HepG2 (cell line): ENCODE measurements at regions not wholly inside any gene's neighbourhood (a gene's known extent, or its start where the extent isn't known, plus 50 kb on each side); places are given as distances from the start of the nearest gene placed in this dataset.

Experiments used
- ATAC-seq: fragments of 200-7000 bp; cut with Tn5 transposase; 3 replicates; pipeline ENCODE4 v1.9.1; 2020; ENCODE audit warnings: mild to moderate bottlenecking, moderate library complexity
- BruUV-seq: library from RNA; stranded (reverse); fragments of 400-500 nt; replicated peaks from 2 replicates; lab custom pipeline; 2021; lab: Mats Ljungman, UMichigan
- CTCF ChIA-PET: fragments of 300-600 bp; formaldehyde crosslinking; extraction: SDS; loops from one replicate; lab custom pipeline; 2021; ENCODE audit warnings: low total read pairs, inconsistent platforms, low intra/inter-chr PET ratio; lab: Yijun Ruan, JAX
- POLR2A ChIA-PET: fragments of 350-600 bp; sonication (Branson Sonifier 250); formaldehyde crosslinking; loops from one replicate; lab custom pipeline; 2020; ENCODE audit warnings: antibody characterized with exemption, inconsistent platforms; lab: Yijun Ruan, JAX
- DNase-seq: peaks from one replicate; pipeline ENCODE4 v3.0.0-alpha.2; 2015; ENCODE audit warnings: low spot score
- FAIRE-seq: peaks from 3 replicates; lab custom pipeline; 2011; peaks lifted over from hg19 to GRCh38; lab: Jason Lieb, UNC
- H2AFZ ChIP-seq: one replicate; pipeline ENCODE4 v1.6.1; 2011; ENCODE audit warnings: low read length, inconsistent platforms
- H3K27ac ChIP-seq: fragments of 300-600 bp; 3 replicates; pipeline ENCODE4 v1.8.0; 2011; ENCODE audit warnings: mixed run types, mild to moderate bottlenecking, mixed read lengths, low read length, inconsistent platforms; ENCODE audit not compliant: insufficient read depth; ENCODE audit errors: extremely low read length
- H3K27me3 ChIP-seq, 2 experiments: fragments of 200-600 bp in 1 of 2; 2 replicates in 1 of 2; 3 replicates in 1 of 2; pipeline versions ENCODE4 v1.6.0 to v1.8.0; 2011; ENCODE audit warnings: low read length in 2 of 2, mild to moderate bottlenecking in 2 of 2, moderate library complexity in 2 of 2, inconsistent platforms in 1 of 2; ENCODE audit not compliant: insufficient read depth in 2 of 2, control insufficient read depth in 1 of 2
- H3K36me3 ChIP-seq, 2 experiments: fragments of 200-600 bp in 1 of 2; replicated peaks in 1 of 2; 2 replicates in 1 of 2; 3 replicates in 1 of 2; pipeline versions ENCODE4 v1.5.1 to v1.8.0; 2011; ENCODE audit warnings: low read length in 2 of 2, inconsistent platforms in 1 of 2; ENCODE audit not compliant: insufficient read depth in 2 of 2, control insufficient read depth in 1 of 2
- H3K4me1 ChIP-seq: 2 replicates; pipeline ENCODE4 v1.5.1; 2012; ENCODE audit warnings: low read length, inconsistent platforms; ENCODE audit not compliant: insufficient read depth
- H3K4me2 ChIP-seq: 2 replicates; pipeline ENCODE4 v1.6.0; 2011; ENCODE audit warnings: low read depth, low read length, inconsistent platforms
- H3K4me3 ChIP-seq, 3 experiments: fragments of 200-600 bp in 1 of 3; sonication (generic), shearing (Covaris generic) in 1 of 3; replicated peaks in 1 of 3; 2 replicates each; pipeline ENCODE4 v1.5.1; 2011 to 2016; ENCODE audit warnings: low read length in 3 of 3, inconsistent platforms in 2 of 3, low read depth in 2 of 3, mild to moderate bottlenecking in 2 of 3, control low read depth in 1 of 3, mixed read lengths in 1 of 3; ENCODE audit not compliant: insufficient read depth in 1 of 3
- H3K79me2 ChIP-seq: one replicate; pipeline ENCODE4 v1.6.1; 2011; ENCODE audit warnings: low read length, inconsistent platforms; ENCODE audit not compliant: insufficient read depth
- H3K9ac ChIP-seq: 2 replicates; pipeline ENCODE4 v1.6.0; 2011; ENCODE audit warnings: mild to moderate bottlenecking, low read depth, low read length, inconsistent platforms; ENCODE audit not compliant: insufficient read depth
- H3K9me3 ChIP-seq: 2 replicates; pipeline ENCODE4 v1.5.1; 2012; ENCODE audit warnings: mild to moderate bottlenecking, low read length
- H4K20me1 ChIP-seq: 2 replicates; pipeline ENCODE4 v1.6.0; 2011; ENCODE audit warnings: inconsistent platforms, mild to moderate bottlenecking, low read length, moderate library complexity; ENCODE audit not compliant: insufficient read depth
- IRF2 ChIP-seq: IDR thresholded peaks from 2 replicates; pipeline ENCODE4 v1.6.1; 2018; ENCODE audit warnings: missing genetic modification reagents, missing compliant biosample characterization
- RBFOX2 ChIP-seq: fragments of 200-400 bp; formaldehyde crosslinking; IDR thresholded peaks from 2 replicates; pipeline ENCODE4 v1.6.1; 2017; ENCODE audit warnings: low read depth, mild to moderate bottlenecking, low read length
- SMAD9 ChIP-seq: sonication (generic); formaldehyde crosslinking; IDR thresholded peaks from 2 replicates; pipeline ENCODE4 v1.5.1; 2020; ENCODE audit warnings: mild to moderate bottlenecking, missing genetic modification reagents
- SNAPC2 ChIP-seq: sonication (generic); formaldehyde crosslinking; IDR thresholded peaks from 2 replicates; pipeline ENCODE4 v1.8.1; 2022; ENCODE audit warnings: mild to moderate bottlenecking, missing genetic modification reagents
- TEAD2 ChIP-seq: sonication (generic); formaldehyde crosslinking; IDR thresholded peaks from 2 replicates; pipeline ENCODE4 v1.9.0; 2021; ENCODE audit warnings: missing genetic modification reagents
- ZKSCAN5 ChIP-seq: sonication (generic); formaldehyde crosslinking; IDR thresholded peaks from 2 replicates; pipeline ENCODE4 v1.5.1; 2020; ENCODE audit warnings: mild to moderate bottlenecking, missing genetic modification reagents
- ZNF10 ChIP-seq: sonication (generic); formaldehyde crosslinking; IDR thresholded peaks from 2 replicates; pipeline ENCODE4 v1.4.0; 2020; ENCODE audit warnings: mild to moderate bottlenecking, low read depth, missing genetic modification reagents, borderline replicate concordance
- WGBS: methylation state at CpG from one replicate; pipeline ENCODE4 v1.1.6; 2017; ENCODE audit warnings: low lambda C conversion rate; 5-methylcytosine and 5-hydroxymethylcytosine counted together
- in situ Hi-C: cut with HindIII; loops from 2 replicates; pipeline ENCODE4 v1.10.0; 2017; ENCODE audit warnings: low pct_unique_long_range_greater_than_20kb; ENCODE audit not compliant: extremely low pct_ligation_motif_present
- intact Hi-C: fragments of 100-400 bp; cut with micrococcal nuclease; formaldehyde crosslinking; loops from one replicate; pipeline ENCODE4 v1.10.0; 2022; ENCODE audit not compliant: unreplicated experiment
- TF ChIP-seq, protein P1 (sequence below): sonication (generic); formaldehyde crosslinking; conservative IDR thresholded peaks from 2 replicates; pipeline ENCODE4 v1.4.0; 2020; ENCODE audit warnings: mild to moderate bottlenecking, missing genetic modification reagents, moderate library complexity
- TF ChIP-seq, protein P2 (sequence below): sonication (generic); formaldehyde crosslinking; conservative IDR thresholded peaks from 2 replicates; pipeline ENCODE4 v1.8.0; 2022; ENCODE audit warnings: low read depth, missing genetic modification reagents
- TF ChIP-seq, protein P3 (sequence below): sonication (generic); formaldehyde crosslinking; IDR thresholded peaks from 2 replicates; pipeline ENCODE4 v1.5.0; 2020; ENCODE audit warnings: missing genetic modification reagents, mild to moderate bottlenecking, borderline replicate concordance
- TF ChIP-seq, protein P4 (sequence below): sonication (generic); formaldehyde crosslinking; IDR thresholded peaks from 2 replicates; pipeline ENCODE4 v1.5.0; 2020; ENCODE audit warnings: mild to moderate bottlenecking, missing genetic modification reagents
- TF ChIP-seq, protein P5 (sequence below): sonication (generic); formaldehyde crosslinking; IDR thresholded peaks from 2 replicates; pipeline ENCODE4 v1.4.0; 2020; ENCODE audit warnings: mild to moderate bottlenecking, missing genetic modification reagents
- TF ChIP-seq, protein P6 (sequence below): sonication (generic); formaldehyde crosslinking; conservative IDR thresholded peaks from 2 replicates; pipeline ENCODE4 v1.8.0; 2022; ENCODE audit warnings: mild to moderate bottlenecking, moderate library complexity, missing genetic modification reagents

DNA sequence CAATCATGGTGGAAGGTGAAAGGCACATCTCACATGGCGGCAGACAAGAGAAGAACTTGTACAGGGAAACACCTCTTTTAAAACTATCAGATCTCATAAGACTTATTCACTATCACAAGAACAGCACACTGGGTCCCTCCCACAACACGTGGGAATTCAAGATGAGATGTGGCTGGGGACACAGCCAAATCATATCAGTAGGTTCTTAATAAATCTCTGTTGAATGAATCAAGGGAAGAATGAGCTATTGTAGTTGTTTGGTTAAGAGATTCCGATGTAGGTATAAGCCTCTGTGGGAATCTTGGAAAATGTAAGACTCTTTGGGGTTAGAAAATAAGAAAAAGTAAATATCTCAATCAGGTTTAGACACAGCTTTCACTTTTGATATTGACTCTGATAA, 400.2 kb downstream of the KCNRG start:
- H4K20me1 ChIP-seq: no peaks in the 10 kb centered on the region
- no peak for DNase-seq
- H3K4me2 ChIP-seq: no peak overlapping the region
- in situ Hi-C loops (no loop called here), intact Hi-C loops (no loop called here)
- H3K4me3 ChIP-seq: no peak overlapping the region
- WGBS: 96% methylated on average over 3 of the region's 3 CpGs
- CTCF ChIA-PET: no interaction called here
- TF ChIP-seq TEAD2 (no peak), SMAD9 (CRISPR knock-in tag) (no peak), SNAPC2 (no peak), ZNF10 (CRISPR knock-in tag) (no peak), IRF2 (CRISPR knock-in tag) (no peak), RBFOX2 (no peak), ZKSCAN5 (CRISPR knock-in tag) (no peak)
- TF ChIP-seq, protein P1, sequence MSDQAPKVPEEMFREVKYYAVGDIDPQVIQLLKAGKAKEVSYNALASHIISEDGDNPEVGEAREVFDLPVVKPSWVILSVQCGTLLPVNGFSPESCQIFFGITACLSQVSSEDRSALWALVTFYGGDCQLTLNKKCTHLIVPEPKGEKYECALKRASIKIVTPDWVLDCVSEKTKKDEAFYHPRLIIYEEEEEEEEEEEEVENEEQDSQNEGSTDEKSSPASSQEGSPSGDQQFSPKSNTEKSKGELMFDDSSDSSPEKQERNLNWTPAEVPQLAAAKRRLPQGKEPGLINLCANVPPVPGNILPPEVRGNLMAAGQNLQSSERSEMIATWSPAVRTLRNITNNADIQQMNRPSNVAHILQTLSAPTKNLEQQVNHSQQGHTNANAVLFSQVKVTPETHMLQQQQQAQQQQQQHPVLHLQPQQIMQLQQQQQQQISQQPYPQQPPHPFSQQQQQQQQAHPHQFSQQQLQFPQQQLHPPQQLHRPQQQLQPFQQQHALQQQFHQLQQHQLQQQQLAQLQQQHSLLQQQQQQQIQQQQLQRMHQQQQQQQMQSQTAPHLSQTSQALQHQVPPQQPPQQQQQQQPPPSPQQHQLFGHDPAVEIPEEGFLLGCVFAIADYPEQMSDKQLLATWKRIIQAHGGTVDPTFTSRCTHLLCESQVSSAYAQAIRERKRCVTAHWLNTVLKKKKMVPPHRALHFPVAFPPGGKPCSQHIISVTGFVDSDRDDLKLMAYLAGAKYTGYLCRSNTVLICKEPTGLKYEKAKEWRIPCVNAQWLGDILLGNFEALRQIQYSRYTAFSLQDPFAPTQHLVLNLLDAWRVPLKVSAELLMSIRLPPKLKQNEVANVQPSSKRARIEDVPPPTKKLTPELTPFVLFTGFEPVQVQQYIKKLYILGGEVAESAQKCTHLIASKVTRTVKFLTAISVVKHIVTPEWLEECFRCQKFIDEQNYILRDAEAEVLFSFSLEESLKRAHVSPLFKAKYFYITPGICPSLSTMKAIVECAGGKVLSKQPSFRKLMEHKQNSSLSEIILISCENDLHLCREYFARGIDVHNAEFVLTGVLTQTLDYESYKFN (CRISPR knock-in tag): no peak
- TF ChIP-seq, protein P2, sequence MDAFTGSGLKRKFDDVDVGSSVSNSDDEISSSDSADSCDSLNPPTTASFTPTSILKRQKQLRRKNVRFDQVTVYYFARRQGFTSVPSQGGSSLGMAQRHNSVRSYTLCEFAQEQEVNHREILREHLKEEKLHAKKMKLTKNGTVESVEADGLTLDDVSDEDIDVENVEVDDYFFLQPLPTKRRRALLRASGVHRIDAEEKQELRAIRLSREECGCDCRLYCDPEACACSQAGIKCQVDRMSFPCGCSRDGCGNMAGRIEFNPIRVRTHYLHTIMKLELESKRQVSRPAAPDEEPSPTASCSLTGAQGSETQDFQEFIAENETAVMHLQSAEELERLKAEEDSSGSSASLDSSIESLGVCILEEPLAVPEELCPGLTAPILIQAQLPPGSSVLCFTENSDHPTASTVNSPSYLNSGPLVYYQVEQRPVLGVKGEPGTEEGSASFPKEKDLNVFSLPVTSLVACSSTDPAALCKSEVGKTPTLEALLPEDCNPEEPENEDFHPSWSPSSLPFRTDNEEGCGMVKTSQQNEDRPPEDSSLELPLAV: no peak
- TF ChIP-seq, protein P3, sequence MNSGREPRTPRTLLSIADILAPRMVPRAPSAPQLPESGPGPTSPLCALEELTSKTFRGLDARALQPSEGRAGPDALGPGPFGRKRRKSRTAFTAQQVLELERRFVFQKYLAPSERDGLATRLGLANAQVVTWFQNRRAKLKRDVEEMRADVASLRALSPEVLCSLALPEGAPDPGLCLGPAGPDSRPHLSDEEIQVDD: no peak
- TF ChIP-seq, protein P4, sequence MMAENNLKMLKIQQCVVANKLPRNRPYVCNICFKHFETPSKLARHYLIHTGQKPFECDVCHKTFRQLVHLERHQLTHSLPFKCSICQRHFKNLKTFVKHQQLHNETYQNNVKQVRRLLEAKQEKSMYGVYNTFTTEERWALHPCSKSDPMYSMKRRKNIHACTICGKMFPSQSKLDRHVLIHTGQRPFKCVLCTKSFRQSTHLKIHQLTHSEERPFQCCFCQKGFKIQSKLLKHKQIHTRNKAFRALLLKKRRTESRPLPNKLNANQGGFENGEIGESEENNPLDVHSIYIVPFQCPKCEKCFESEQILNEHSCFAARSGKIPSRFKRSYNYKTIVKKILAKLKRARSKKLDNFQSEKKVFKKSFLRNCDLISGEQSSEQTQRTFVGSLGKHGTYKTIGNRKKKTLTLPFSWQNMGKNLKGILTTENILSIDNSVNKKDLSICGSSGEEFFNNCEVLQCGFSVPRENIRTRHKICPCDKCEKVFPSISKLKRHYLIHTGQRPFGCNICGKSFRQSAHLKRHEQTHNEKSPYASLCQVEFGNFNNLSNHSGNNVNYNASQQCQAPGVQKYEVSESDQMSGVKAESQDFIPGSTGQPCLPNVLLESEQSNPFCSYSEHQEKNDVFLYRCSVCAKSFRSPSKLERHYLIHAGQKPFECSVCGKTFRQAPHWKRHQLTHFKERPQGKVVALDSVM (CRISPR knock-in tag): no peak
- TF ChIP-seq, protein P5, sequence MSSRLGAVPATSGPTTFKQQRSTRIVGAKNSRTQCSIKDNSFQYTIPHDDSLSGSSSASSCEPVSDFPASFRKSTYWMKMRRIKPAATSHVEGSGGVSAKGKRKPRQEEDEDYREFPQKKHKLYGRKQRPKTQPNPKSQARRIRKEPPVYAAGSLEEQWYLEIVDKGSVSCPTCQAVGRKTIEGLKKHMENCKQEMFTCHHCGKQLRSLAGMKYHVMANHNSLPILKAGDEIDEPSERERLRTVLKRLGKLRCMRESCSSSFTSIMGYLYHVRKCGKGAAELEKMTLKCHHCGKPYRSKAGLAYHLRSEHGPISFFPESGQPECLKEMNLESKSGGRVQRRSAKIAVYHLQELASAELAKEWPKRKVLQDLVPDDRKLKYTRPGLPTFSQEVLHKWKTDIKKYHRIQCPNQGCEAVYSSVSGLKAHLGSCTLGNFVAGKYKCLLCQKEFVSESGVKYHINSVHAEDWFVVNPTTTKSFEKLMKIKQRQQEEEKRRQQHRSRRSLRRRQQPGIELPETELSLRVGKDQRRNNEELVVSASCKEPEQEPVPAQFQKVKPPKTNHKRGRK: no peak
- TF ChIP-seq, protein P6, sequence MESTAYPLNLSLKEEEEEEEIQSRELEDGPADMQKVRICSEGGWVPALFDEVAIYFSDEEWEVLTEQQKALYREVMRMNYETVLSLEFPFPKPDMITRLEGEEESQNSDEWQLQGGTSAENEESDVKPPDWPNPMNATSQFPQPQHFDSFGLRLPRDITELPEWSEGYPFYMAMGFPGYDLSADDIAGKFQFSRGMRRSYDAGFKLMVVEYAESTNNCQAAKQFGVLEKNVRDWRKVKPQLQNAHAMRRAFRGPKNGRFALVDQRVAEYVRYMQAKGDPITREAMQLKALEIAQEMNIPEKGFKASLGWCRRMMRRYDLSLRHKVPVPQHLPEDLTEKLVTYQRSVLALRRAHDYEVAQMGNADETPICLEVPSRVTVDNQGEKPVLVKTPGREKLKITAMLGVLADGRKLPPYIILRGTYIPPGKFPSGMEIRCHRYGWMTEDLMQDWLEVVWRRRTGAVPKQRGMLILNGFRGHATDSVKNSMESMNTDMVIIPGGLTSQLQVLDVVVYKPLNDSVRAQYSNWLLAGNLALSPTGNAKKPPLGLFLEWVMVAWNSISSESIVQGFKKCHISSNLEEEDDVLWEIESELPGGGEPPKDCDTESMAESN (CRISPR knock-in tag): no peak
- H3K4me1 ChIP-seq: peaks cover 12% of the 10 kb centered on the region
- no TSS peak for BruUV-seq
- ATAC-seq: no peak
- H3K36me3 ChIP-seq: peaks cover 2 to 22% of the 10 kb centered on the region in 2 experiments; a peak in 3 of 5 replicates
- H3K27me3 ChIP-seq: no peaks in the 10 kb centered on the region
- H3K9ac ChIP-seq: no peak overlapping the region
- H3K9me3 ChIP-seq: no peaks in the 10 kb centered on the region
- H2AFZ ChIP-seq: no peak overlapping the region
- no peaks in the 10 kb centered on the region for H3K79me2 ChIP-seq
- no peak for FAIRE-seq
- no peak overlapping the region for H3K27ac ChIP-seq
- POLR2A ChIA-PET: no interaction called here
